CD14-positive monocyte (primary cell): ENCODE measurements at regions not wholly inside any gene's neighbourhood (a gene's known extent, or its start where the extent isn't known, plus 50 kb on each side); places are given as distances from the start of the nearest gene placed in this dataset.

Experiments
- DNase-seq, 3 donors: peaks; one replicate each; pipeline ENCODE4 v3.0.0-alpha.2; 2011 to 2022
- H2AFZ ChIP-seq: 2 replicates; pipeline ENCODE4 v1.6.0; 2012; ENCODE audit warnings: mild to moderate bottlenecking, low read depth, low read length, inconsistent platforms; ENCODE audit not compliant: insufficient read depth, poor library complexity, severe bottlenecking
- H3K27ac ChIP-seq, 2 donors: 1 replicate in 1 of 2; 2 replicates in 1 of 2; pipeline ENCODE4 v1.5.1; 2012 to 2013; ENCODE audit warnings: low read length in 2 of 2, control low read depth in 1 of 2, inconsistent platforms in 1 of 2, low read depth in 1 of 2, mild to moderate bottlenecking in 1 of 2
- H3K27me3 ChIP-seq, 2 donors: one replicate each; pipeline versions ENCODE4 v1.6.0 to v1.6.1; 2011 to 2013; ENCODE audit warnings: low read length in 2 of 2; ENCODE audit not compliant: control insufficient read depth in 2 of 2, insufficient read depth in 2 of 2
- H3K36me3 ChIP-seq, 2 donors: replicated peaks in 1 of 2; 1 replicate in 1 of 2; 2 replicates in 1 of 2; pipeline versions ENCODE4 v1.5.1 to v1.6.1; 2012 to 2013; ENCODE audit warnings: low read length in 2 of 2, control low read depth in 1 of 2, inconsistent platforms in 1 of 2, mild to moderate bottlenecking in 1 of 2; ENCODE audit not compliant: insufficient read depth in 2 of 2, control insufficient read depth in 1 of 2
- H3K4me1 ChIP-seq, 2 donors: 1 replicate in 1 of 2; 2 replicates in 1 of 2; pipeline versions ENCODE4 v1.5.1 to v1.6.1; 2012 to 2013; ENCODE audit warnings: low read length in 2 of 2, control low read depth in 1 of 2, inconsistent platforms in 1 of 2, mild to moderate bottlenecking in 1 of 2, moderate library complexity in 1 of 2; ENCODE audit not compliant: insufficient read depth in 2 of 2, control insufficient read depth in 1 of 2
- H3K4me2 ChIP-seq: replicated peaks from 2 replicates; pipeline ENCODE3; 2012; ENCODE audit warnings: low read length, moderate library complexity, mild to moderate bottlenecking; ENCODE audit not compliant: poor library complexity, severe bottlenecking; ENCODE audit errors: extremely low read depth
- H3K4me3 ChIP-seq, 3 experiments: fragments of 200-600 bp in 1 of 3; sonication (generic) in 1 of 3; replicated peaks in 1 of 3; 1 replicate in 2 of 3; 2 replicates in 1 of 3; pipeline ENCODE4 v1.5.1; 2011 to 2013; ENCODE audit warnings: low read length in 3 of 3, mild to moderate bottlenecking in 3 of 3, control low read depth in 2 of 3, low read depth in 2 of 3, inconsistent platforms in 1 of 3, moderate library complexity in 1 of 3
- H3K79me2 ChIP-seq: 2 replicates; pipeline ENCODE4 v1.6.0; 2012; ENCODE audit warnings: mild to moderate bottlenecking, control low read depth, inconsistent platforms, low read length, moderate library complexity; ENCODE audit not compliant: insufficient read depth
- H3K9ac ChIP-seq: 2 replicates; pipeline ENCODE4 v1.6.0; 2017; ENCODE audit warnings: low read length, mild to moderate bottlenecking; ENCODE audit not compliant: insufficient read depth, poor library complexity, severe bottlenecking
- H3K9me3 ChIP-seq, 2 donors: replicated peaks in 1 of 2; 1 replicate in 1 of 2; 2 replicates in 1 of 2; pipeline versions ENCODE4 v1.5.1 to v1.6.1; 2012 to 2013; ENCODE audit warnings: low read length in 2 of 2, control low read depth in 1 of 2; ENCODE audit not compliant: control insufficient read depth in 1 of 2, insufficient read depth in 1 of 2
- H4K20me1 ChIP-seq: 2 replicates; pipeline ENCODE4 v1.6.0; 2012; ENCODE audit warnings: mild to moderate bottlenecking, low read length, control low read depth, moderate library complexity; ENCODE audit not compliant: insufficient read depth
- H3K27ac Mint-ChIP-seq, 7 donors: one replicate each; pipeline ENCODE4 v1.8.0; 2020; ENCODE audit warnings: mild to moderate bottlenecking in 7 of 7, mixed read lengths in 7 of 7, moderate library complexity in 6 of 7, inconsistent platforms in 2 of 7
- H3K27me3 Mint-ChIP-seq, 3 donors: one replicate each; pipeline ENCODE4 v1.8.0; 2021 to 2022; ENCODE audit warnings: low read depth in 3 of 3, mild to moderate bottlenecking in 3 of 3, mixed read lengths in 3 of 3, moderate library complexity in 3 of 3, inconsistent platforms in 1 of 3
- H3K36me3 Mint-ChIP-seq, 2 donors: one replicate each; pipeline ENCODE4 v1.8.0; 2020; ENCODE audit warnings: mixed read lengths in 2 of 2, inconsistent platforms in 1 of 2, mild to moderate bottlenecking in 1 of 2
- H3K4me1 Mint-ChIP-seq: one replicate; pipeline ENCODE4 v1.8.0; 2020; ENCODE audit warnings: mild to moderate bottlenecking, mixed read lengths
- H3K4me3 Mint-ChIP-seq, 2 donors: one replicate each; pipeline ENCODE4 v1.8.0; 2020; ENCODE audit warnings: mild to moderate bottlenecking in 2 of 2, mixed read lengths in 2 of 2, moderate library complexity in 1 of 2
- H3K9me3 Mint-ChIP-seq, 7 donors: one replicate each; pipeline ENCODE4 v1.8.0; 2020 to 2022; ENCODE audit warnings: mixed read lengths in 7 of 7, mild to moderate bottlenecking in 6 of 7, moderate library complexity in 6 of 7, inconsistent platforms in 2 of 7
- CTCF ChIP-seq: fragments of 200-600 bp; IDR thresholded peaks from one replicate; pipeline ENCODE4 v1.8.0; 2022; ENCODE audit warnings: antibody characterized with exemption, mild to moderate bottlenecking
- WGBS: methylation state at CpG from one replicate; pipeline ENCODE4 v1.1.5; 2013; ENCODE audit warnings: missing lambda C conversion rate; ENCODE audit not compliant: insufficient coverage; 5-methylcytosine and 5-hydroxymethylcytosine counted together
- intact Hi-C, 2 donors: fragments of 100-400 bp; cut with micrococcal nuclease; formaldehyde crosslinking; loops; one replicate each; pipeline versions ENCODE4 v1.15.0 to v1.15.1; 2023

GRCh38 chr10:130750441-130750840 lies 561.1 kb downstream of the TCERG1L start:
- no peak overlapping the region for H3K4me3 ChIP-seq
- H3K4me3 Mint-ChIP-seq: no peak overlapping the region
- peaks cover 0 to 5% (median 4%) of the 10 kb centered on the region in 3 donors for H3K27me3 Mint-ChIP-seq
- H3K27me3 ChIP-seq: no peaks in the 10 kb centered on the region
- H3K9me3 Mint-ChIP-seq: peaks cover 0 to 5% (median 0%) of the 10 kb centered on the region in 7 donors
- H3K9ac ChIP-seq: no peak overlapping the region
- H2AFZ ChIP-seq: no peak overlapping the region
- no peaks in the 10 kb centered on the region for H3K4me1 Mint-ChIP-seq
- no peaks in the 10 kb centered on the region for H3K36me3 ChIP-seq
- no peak overlapping the region for H3K4me2 ChIP-seq
- no peak for DNase-seq
- no peaks in the 10 kb centered on the region for H3K4me1 ChIP-seq
- no peak for TF ChIP-seq CTCF
- H3K27ac Mint-ChIP-seq: peak overlapping the region in 1 of 7 donors; percentile 54
- no peaks in the 10 kb centered on the region for H4K20me1 ChIP-seq
- no peaks in the 10 kb centered on the region for H3K79me2 ChIP-seq
- H3K36me3 Mint-ChIP-seq: no peaks in the 10 kb centered on the region
- no peaks in the 10 kb centered on the region for H3K9me3 ChIP-seq
- WGBS: 57% methylated on average over 1 of the region's 2 CpGs
- intact Hi-C loops: no loop called here
- no peak overlapping the region for H3K27ac ChIP-seq

GRCh38 chr10:130751106-130751840 lies 560.2 kb downstream of the TCERG1L start:
- no peaks in the 10 kb centered on the region for H3K9me3 ChIP-seq
- no peak for DNase-seq
- intact Hi-C loops: no loop called here
- H3K9me3 Mint-ChIP-seq: peaks cover 0 to 7% (median 0%) of the 10 kb centered on the region in 7 donors
- no peak overlapping the region for H2AFZ ChIP-seq
- no peaks in the 10 kb centered on the region for H3K27me3 ChIP-seq
- no peaks in the 10 kb centered on the region for H3K79me2 ChIP-seq
- H3K4me3 ChIP-seq: no peak overlapping the region
- no peak overlapping the region for H3K9ac ChIP-seq
- peaks cover 0 to 5% (median 3%) of the 10 kb centered on the region in 3 donors for H3K27me3 Mint-ChIP-seq
- no peaks in the 10 kb centered on the region for H3K36me3 Mint-ChIP-seq
- H3K27ac ChIP-seq: no peak overlapping the region
- TF ChIP-seq CTCF: no peak
- H3K4me1 ChIP-seq: no peaks in the 10 kb centered on the region
- no peaks in the 10 kb centered on the region for H3K36me3 ChIP-seq
- H3K4me2 ChIP-seq: no peak overlapping the region
- WGBS: 95% methylated on average over 13 of the region's 15 CpGs
- no peaks in the 10 kb centered on the region for H3K4me1 Mint-ChIP-seq
- H3K27ac Mint-ChIP-seq: no peak overlapping the region
- H4K20me1 ChIP-seq: no peaks in the 10 kb centered on the region
- no peak overlapping the region for H3K4me3 Mint-ChIP-seq
